SK-N-SH treated with all-trans-retinoic acid at 6 μM for 48 hours (cell line): ENCODE measurements at regions not wholly inside any gene's neighbourhood (a gene's known extent, or its start where the extent isn't known, plus 50 kb on each side); places are given as distances from the start of the nearest gene placed in this dataset.

Source experiments
- CREB5 ChIP-seq: fragments of 250-450 bp; sonication (Bioruptor Pico); IDR thresholded peaks from 2 replicates; pipeline ENCODE4 v1.5.1; 2020; ENCODE audit warnings: low read depth, mild to moderate bottlenecking, moderate library complexity
- CSDC2 ChIP-seq: fragments of 250-450 bp; sonication (Bioruptor Pico); IDR thresholded peaks from 2 replicates; pipeline ENCODE4 v1.5.0; 2020; ENCODE audit warnings: mild to moderate bottlenecking, moderate library complexity
- OSR1 ChIP-seq: fragments of 250-450 bp; sonication (Bioruptor Pico); IDR thresholded peaks from 2 replicates; pipeline ENCODE4 v1.8.0; 2022; ENCODE audit warnings: moderate library complexity, mild to moderate bottlenecking, inconsistent platforms
- PATZ1 ChIP-seq: fragments of 250-450 bp; sonication (Bioruptor Pico); IDR thresholded peaks from 2 replicates; pipeline ENCODE4 v1.8.0; 2020; ENCODE audit warnings: mild to moderate bottlenecking, moderate library complexity, borderline replicate concordance
- SNAI2 ChIP-seq: fragments of 250-450 bp; sonication (Bioruptor Pico); IDR thresholded peaks from 2 replicates; pipeline ENCODE4 v1.5.0; 2020; ENCODE audit warnings: mild to moderate bottlenecking, moderate library complexity

- TF ChIP-seq OSR1: no peak
- no peak for TF ChIP-seq PATZ1
- no peak for TF ChIP-seq CSDC2 (CRISPR knock-in tag)
- TF ChIP-seq CREB5: no peak
- TF ChIP-seq SNAI2 (CRISPR knock-in tag): no peak
Observed at GRCh38 chr5:39730699-39731098, 305.9 kb upstream of the DAB2 start.
